ENCODE measurements at regions not wholly inside any gene's neighbourhood (a gene's known extent, or its start where the extent isn't known, plus 50 kb on each side); places are given as distances from the start of the nearest gene placed in this dataset.

- no peak for ATAC-seq
- TF ChIP-seq CSRNP3 (CRISPR knock-in tag; IDR thresholded peaks at IDR 0.05) = no peak
- TF ChIP-seq ISL1 (CRISPR knock-in tag; IDR thresholded peaks at IDR 0.05) = no peak
- no peak for TF ChIP-seq POU6F1 (CRISPR knock-in tag; IDR thresholded peaks at IDR 0.05; ENCODE audit: borderline replicate concordance, low read depth)
- TF ChIP-seq, protein P1, sequence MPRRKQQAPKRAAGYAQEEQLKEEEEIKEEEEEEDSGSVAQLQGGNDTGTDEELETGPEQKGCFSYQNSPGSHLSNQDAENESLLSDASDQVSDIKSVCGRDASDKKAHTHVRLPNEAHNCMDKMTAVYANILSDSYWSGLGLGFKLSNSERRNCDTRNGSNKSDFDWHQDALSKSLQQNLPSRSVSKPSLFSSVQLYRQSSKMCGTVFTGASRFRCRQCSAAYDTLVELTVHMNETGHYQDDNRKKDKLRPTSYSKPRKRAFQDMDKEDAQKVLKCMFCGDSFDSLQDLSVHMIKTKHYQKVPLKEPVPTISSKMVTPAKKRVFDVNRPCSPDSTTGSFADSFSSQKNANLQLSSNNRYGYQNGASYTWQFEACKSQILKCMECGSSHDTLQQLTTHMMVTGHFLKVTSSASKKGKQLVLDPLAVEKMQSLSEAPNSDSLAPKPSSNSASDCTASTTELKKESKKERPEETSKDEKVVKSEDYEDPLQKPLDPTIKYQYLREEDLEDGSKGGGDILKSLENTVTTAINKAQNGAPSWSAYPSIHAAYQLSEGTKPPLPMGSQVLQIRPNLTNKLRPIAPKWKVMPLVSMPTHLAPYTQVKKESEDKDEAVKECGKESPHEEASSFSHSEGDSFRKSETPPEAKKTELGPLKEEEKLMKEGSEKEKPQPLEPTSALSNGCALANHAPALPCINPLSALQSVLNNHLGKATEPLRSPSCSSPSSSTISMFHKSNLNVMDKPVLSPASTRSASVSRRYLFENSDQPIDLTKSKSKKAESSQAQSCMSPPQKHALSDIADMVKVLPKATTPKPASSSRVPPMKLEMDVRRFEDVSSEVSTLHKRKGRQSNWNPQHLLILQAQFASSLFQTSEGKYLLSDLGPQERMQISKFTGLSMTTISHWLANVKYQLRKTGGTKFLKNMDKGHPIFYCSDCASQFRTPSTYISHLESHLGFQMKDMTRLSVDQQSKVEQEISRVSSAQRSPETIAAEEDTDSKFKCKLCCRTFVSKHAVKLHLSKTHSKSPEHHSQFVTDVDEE (CRISPR knock-in tag; IDR thresholded peaks at IDR 0.05) = no peak
- TF ChIP-seq BACH2 (CRISPR knock-in tag; IDR thresholded peaks at IDR 0.05; ENCODE audit: borderline replicate concordance) = no peak
- TF ChIP-seq, protein P2, sequence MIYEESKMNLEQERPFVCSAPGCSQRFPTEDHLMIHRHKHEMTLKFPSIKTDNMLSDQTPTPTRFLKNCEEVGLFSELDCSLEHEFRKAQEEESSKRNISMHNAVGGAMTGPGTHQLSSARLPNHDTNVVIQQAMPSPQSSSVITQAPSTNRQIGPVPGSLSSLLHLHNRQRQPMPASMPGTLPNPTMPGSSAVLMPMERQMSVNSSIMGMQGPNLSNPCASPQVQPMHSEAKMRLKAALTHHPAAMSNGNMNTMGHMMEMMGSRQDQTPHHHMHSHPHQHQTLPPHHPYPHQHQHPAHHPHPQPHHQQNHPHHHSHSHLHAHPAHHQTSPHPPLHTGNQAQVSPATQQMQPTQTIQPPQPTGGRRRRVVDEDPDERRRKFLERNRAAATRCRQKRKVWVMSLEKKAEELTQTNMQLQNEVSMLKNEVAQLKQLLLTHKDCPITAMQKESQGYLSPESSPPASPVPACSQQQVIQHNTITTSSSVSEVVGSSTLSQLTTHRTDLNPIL (CRISPR knock-in tag; IDR thresholded peaks at IDR 0.05; ENCODE audit: low read depth) = no peak
- TF ChIP-seq ZFP3 (CRISPR knock-in tag; IDR thresholded peaks at IDR 0.05) = no peak
- TF ChIP-seq TCF4 (CRISPR knock-in tag; IDR thresholded peaks at IDR 0.05; ENCODE audit: borderline replicate concordance) = no peak
- no peak for TF ChIP-seq ZC3H10 (CRISPR knock-in tag; IDR thresholded peaks at IDR 0.05)
- TF ChIP-seq ZNF8 (CRISPR knock-in tag; IDR thresholded peaks at IDR 0.05) = no peak
- TF ChIP-seq ZNF565 (CRISPR knock-in tag; conservative IDR thresholded peaks at IDR 0.05; ENCODE audit: low read depth) = no peak
- no peak for TF ChIP-seq ZNF70 (CRISPR knock-in tag; IDR thresholded peaks at IDR 0.05)
- no peak for TF ChIP-seq RARB (CRISPR knock-in tag; IDR thresholded peaks at IDR 0.05)
- TF ChIP-seq SNAI2 (CRISPR knock-in tag; IDR thresholded peaks at IDR 0.05) = no peak
- TF ChIP-seq, protein P3, sequence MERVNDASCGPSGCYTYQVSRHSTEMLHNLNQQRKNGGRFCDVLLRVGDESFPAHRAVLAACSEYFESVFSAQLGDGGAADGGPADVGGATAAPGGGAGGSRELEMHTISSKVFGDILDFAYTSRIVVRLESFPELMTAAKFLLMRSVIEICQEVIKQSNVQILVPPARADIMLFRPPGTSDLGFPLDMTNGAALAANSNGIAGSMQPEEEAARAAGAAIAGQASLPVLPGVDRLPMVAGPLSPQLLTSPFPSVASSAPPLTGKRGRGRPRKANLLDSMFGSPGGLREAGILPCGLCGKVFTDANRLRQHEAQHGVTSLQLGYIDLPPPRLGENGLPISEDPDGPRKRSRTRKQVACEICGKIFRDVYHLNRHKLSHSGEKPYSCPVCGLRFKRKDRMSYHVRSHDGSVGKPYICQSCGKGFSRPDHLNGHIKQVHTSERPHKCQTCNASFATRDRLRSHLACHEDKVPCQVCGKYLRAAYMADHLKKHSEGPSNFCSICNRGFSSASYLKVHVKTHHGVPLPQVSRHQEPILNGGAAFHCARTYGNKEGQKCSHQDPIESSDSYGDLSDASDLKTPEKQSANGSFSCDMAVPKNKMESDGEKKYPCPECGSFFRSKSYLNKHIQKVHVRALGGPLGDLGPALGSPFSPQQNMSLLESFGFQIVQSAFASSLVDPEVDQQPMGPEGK (CRISPR knock-in tag; IDR thresholded peaks at IDR 0.05; ENCODE audit: borderline replicate concordance) = no peak
These were observed 177.9 kb upstream of the VRK2 start for GRCh38 chr2:57868619-57869139.

DNA sequence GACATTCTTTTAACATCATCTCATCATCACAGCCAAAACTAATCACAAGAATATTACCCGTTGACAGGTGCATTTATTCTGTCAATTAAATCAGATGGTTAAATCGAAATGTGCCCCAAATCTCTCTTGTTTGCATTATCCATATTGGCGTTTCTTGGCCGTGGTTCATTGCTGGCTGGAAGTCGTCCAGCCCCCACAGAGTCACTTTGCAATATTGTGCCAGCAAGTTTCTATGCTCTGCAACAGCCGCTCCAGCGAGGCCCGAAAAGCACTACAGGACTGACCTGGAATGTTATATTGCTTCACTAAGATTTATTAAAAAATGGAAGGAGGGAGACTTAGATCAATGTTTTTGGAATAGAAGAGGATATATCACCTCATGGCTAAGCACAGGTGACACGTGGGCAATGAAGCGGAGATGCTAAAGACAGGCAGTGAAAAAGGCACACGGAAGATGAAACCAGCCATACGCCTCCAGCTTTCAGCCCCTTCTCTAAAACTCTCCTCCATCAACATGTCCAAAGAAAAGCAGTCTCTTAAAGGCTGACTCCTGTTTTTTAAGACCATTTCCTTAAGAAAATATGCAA is 176.8 kb upstream of the VRK2 start:
- TF ChIP-seq ARNTL (CRISPR knock-in tag; IDR thresholded peaks at IDR 0.05; ENCODE audit: borderline replicate concordance, low read depth) = no peak
- TF ChIP-seq GLIS3 (CRISPR knock-in tag; IDR thresholded peaks at IDR 0.05) = no peak
- TF ChIP-seq SNAI2 (CRISPR knock-in tag; IDR thresholded peaks at IDR 0.05) = no peak
- TF ChIP-seq ZNF565 (CRISPR knock-in tag; conservative IDR thresholded peaks at IDR 0.05; ENCODE audit: low read depth) = no peak
- TF ChIP-seq ESRRG (CRISPR knock-in tag; IDR thresholded peaks at IDR 0.05) = no peak
- no peak for TF ChIP-seq ZFP30 (CRISPR knock-in tag; IDR thresholded peaks at IDR 0.05)
- TF ChIP-seq, protein P3 (CRISPR knock-in tag; IDR thresholded peaks at IDR 0.05; ENCODE audit: borderline replicate concordance) = no peak
- TF ChIP-seq, protein P1 (CRISPR knock-in tag; IDR thresholded peaks at IDR 0.05) = no peak
- TF ChIP-seq ZNF8 (CRISPR knock-in tag; IDR thresholded peaks at IDR 0.05) = no peak
- no peak for TF ChIP-seq POU6F1 (CRISPR knock-in tag; IDR thresholded peaks at IDR 0.05; ENCODE audit: borderline replicate concordance, low read depth)
- no peak for TF ChIP-seq TCF4 (CRISPR knock-in tag; IDR thresholded peaks at IDR 0.05; ENCODE audit: borderline replicate concordance)
- no peak for TF ChIP-seq RARB (CRISPR knock-in tag; IDR thresholded peaks at IDR 0.05)
- TF ChIP-seq TOX (CRISPR knock-in tag; IDR thresholded peaks at IDR 0.05; ENCODE audit: borderline replicate concordance) = no peak
- no peak for TF ChIP-seq CSDC2 (CRISPR knock-in tag; IDR thresholded peaks at IDR 0.05)
- no peak for TF ChIP-seq ZNF70 (CRISPR knock-in tag; IDR thresholded peaks at IDR 0.05)
- no peak for TF ChIP-seq PPARA (CRISPR knock-in tag; IDR thresholded peaks at IDR 0.05; ENCODE audit: borderline replicate concordance)
- ATAC-seq = no peak

All from SK-N-SH treated with all-trans-retinoic acid at 6 μM for 48 hours (cell line).